ENCODE measurements at regions not wholly inside any gene's neighbourhood (a gene's known extent, or its start where the extent isn't known, plus 50 kb on each side); places are given as distances from the start of the nearest gene placed in this dataset.

- no peak for TF ChIP-seq SPI1 (IDR thresholded peaks at IDR 0.05; ENCODE audit: borderline replicate concordance, low read depth)
- no peak for TF ChIP-seq CTCF (IDR thresholded peaks at IDR 0.05; ENCODE audit: insufficient read depth, low read length)
- no peak for TF ChIP-seq REST (IDR thresholded peaks at IDR 0.05; ENCODE audit: insufficient replicate concordance, low read depth)
- no peak for TF ChIP-seq POLR2AphosphoS5 (IDR thresholded peaks at IDR 0.05; ENCODE audit: low read depth)
- TF ChIP-seq GABPA (IDR thresholded peaks at IDR 0.05; ENCODE audit: low read depth): no peak
- H3K27me3 ChIP-seq (ENCODE audit: insufficient read depth, poor library complexity, severe bottlenecking): no peaks in the 10 kb centered on the region
- no peak overlapping the region for H3K27ac ChIP-seq (replicated peaks)
- no peak for DNase-seq (ENCODE audit: low read depth in 1 of 2, low spot score in 1 of 2)
- H3K4me3 ChIP-seq (replicated peaks; ENCODE audit: insufficient read depth, low read length): no peak overlapping the region
Observed at GRCh38 chr3:132265488-132265887, 51.7 kb upstream of the ACP3 start.

GRCh38 chr3:132267391-132267993 is 49.7 kb upstream of the ACP3 start:
- no peak overlapping the region for H3K4me3 ChIP-seq (replicated peaks; ENCODE audit: insufficient read depth, low read length)
- H3K27ac ChIP-seq (replicated peaks): no peak overlapping the region
- TF ChIP-seq POLR2AphosphoS5 (IDR thresholded peaks at IDR 0.05; ENCODE audit: low read depth) (no peak), CTCF (IDR thresholded peaks at IDR 0.05; ENCODE audit: insufficient read depth, low read length) (no peak), REST (IDR thresholded peaks at IDR 0.05; ENCODE audit: insufficient replicate concordance, low read depth) (no peak), GABPA (IDR thresholded peaks at IDR 0.05; ENCODE audit: low read depth) (no peak), SPI1 (IDR thresholded peaks at IDR 0.05; ENCODE audit: borderline replicate concordance, low read depth) (no peak)
- no peaks in the 10 kb centered on the region for H3K27me3 ChIP-seq (ENCODE audit: insufficient read depth, poor library complexity, severe bottlenecking)
- DNase-seq (ENCODE audit: low read depth in 1 of 2, low spot score in 1 of 2): no peak
